ENCODE measurements at regions not wholly inside any gene's neighbourhood (a gene's known extent, or its start where the extent isn't known, plus 50 kb on each side); places are given as distances from the start of the nearest gene placed in this dataset.

- H3K4me1 ChIP-seq (ENCODE audit: control insufficient read depth, insufficient read depth, low read length): no peaks in the 10 kb centered on the region
- H3K36me3 ChIP-seq (ENCODE audit: control insufficient read depth in 2 of 2, insufficient read depth in 1 of 2, low read length in 2 of 2): no peaks in the 10 kb centered on the region
- no peak overlapping the region for H3K4me3 ChIP-seq (ENCODE audit: low read depth, low read length)
- no peak overlapping the region for H3K27ac ChIP-seq (ENCODE audit: extremely low read depth, low read depth, low read length)
- H3K9me3 ChIP-seq (ENCODE audit: control insufficient read depth, insufficient read depth, low read depth, low read length): no peaks in the 10 kb centered on the region
- POLR2A ChIA-PET: interaction anchor here (0.6 kb wide), 1 partner anchor 957 kb away, joined by 3 read pairs; the partner anchor contains the start of gene TARS3
- CTCF ChIA-PET: no interaction called here
- TF ChIP-seq ZNF629 (tag by site-specific recombination; IDR thresholded peaks at IDR 0.05): no peak
- peak; percentile 84 for TF ChIP-seq PRDM1 (tag by site-specific recombination; IDR thresholded peaks at IDR 0.05)
- 0 out of 2 replicates have a peak, but pooled peaks have one; percentile 9 for TF ChIP-seq ZIC2 (tag by site-specific recombination; IDR thresholded peaks at IDR 0.05)
- peak; percentile 65 for TF ChIP-seq ZNF366 (tag by site-specific recombination; conservative IDR thresholded peaks at IDR 0.05)
These were observed 112.4 kb upstream of the ALDH1A3 start for GRCh38 chr15:100767001-100767825.

GRCh38 chr15:100768501-100768931, 111.1 kb upstream of the ALDH1A3 start:
- H3K27ac ChIP-seq (ENCODE audit: extremely low read depth, low read depth, low read length): no peak overlapping the region
- no peak overlapping the region for H3K4me3 ChIP-seq (ENCODE audit: low read depth, low read length)
- CTCF ChIA-PET: no interaction called here
- POLR2A ChIA-PET: no interaction called here
- TF ChIP-seq ZNF354C (tag by site-specific recombination; IDR thresholded peaks at IDR 0.05; ENCODE audit: borderline replicate concordance, low read depth) (no peak), ZNF623 (tag by site-specific recombination; IDR thresholded peaks at IDR 0.05) (no peak), ZNF561 (tag by site-specific recombination; IDR thresholded peaks at IDR 0.05; ENCODE audit: borderline replicate concordance) (no peak), ZNF202 (tag by site-specific recombination; IDR thresholded peaks at IDR 0.05; ENCODE audit: borderline replicate concordance) (no peak), ZNF48 (tag by site-specific recombination; IDR thresholded peaks at IDR 0.05) (no peak), GLI4 (tag by site-specific recombination; IDR thresholded peaks at IDR 0.05) (no peak), ZNF292 (tag by site-specific recombination; IDR thresholded peaks at IDR 0.05; ENCODE audit: borderline replicate concordance, low read depth) (no peak), ZNF701 (tag by site-specific recombination; IDR thresholded peaks at IDR 0.05) (no peak), ZNF121 (tag by site-specific recombination; IDR thresholded peaks at IDR 0.05) (no peak), ZNF404 (tag by site-specific recombination; IDR thresholded peaks at IDR 0.05) (no peak), ZNF341 (tag by site-specific recombination; IDR thresholded peaks at IDR 0.05; ENCODE audit: low read depth) (no peak), ZNF768 (tag by site-specific recombination; IDR thresholded peaks at IDR 0.05) (no peak), ZBTB49 (tag by site-specific recombination; IDR thresholded peaks at IDR 0.05; ENCODE audit: low read depth) (no peak), ZNF501 (tag by site-specific recombination; IDR thresholded peaks at IDR 0.05) (no peak), ZBTB10 (tag by site-specific recombination; IDR thresholded peaks at IDR 0.05) (no peak), KLF1 (tag by site-specific recombination; IDR thresholded peaks at IDR 0.05) (no peak), ZFP69B (tag by site-specific recombination; IDR thresholded peaks at IDR 0.05) (no peak), IKZF3 (tag by site-specific recombination; IDR thresholded peaks at IDR 0.05) (no peak)
- TF ChIP-seq, protein P1, sequence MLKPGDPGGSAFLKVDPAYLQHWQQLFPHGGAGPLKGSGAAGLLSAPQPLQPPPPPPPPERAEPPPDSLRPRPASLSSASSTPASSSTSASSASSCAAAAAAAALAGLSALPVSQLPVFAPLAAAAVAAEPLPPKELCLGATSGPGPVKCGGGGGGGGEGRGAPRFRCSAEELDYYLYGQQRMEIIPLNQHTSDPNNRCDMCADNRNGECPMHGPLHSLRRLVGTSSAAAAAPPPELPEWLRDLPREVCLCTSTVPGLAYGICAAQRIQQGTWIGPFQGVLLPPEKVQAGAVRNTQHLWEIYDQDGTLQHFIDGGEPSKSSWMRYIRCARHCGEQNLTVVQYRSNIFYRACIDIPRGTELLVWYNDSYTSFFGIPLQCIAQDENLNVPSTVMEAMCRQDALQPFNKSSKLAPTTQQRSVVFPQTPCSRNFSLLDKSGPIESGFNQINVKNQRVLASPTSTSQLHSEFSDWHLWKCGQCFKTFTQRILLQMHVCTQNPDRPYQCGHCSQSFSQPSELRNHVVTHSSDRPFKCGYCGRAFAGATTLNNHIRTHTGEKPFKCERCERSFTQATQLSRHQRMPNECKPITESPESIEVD (tag by site-specific recombination; IDR thresholded peaks at IDR 0.05): no peak
- no peaks in the 10 kb centered on the region for H3K9me3 ChIP-seq (ENCODE audit: control insufficient read depth, insufficient read depth, low read depth, low read length)
- no peaks in the 10 kb centered on the region for H3K36me3 ChIP-seq (ENCODE audit: control insufficient read depth in 2 of 2, insufficient read depth in 1 of 2, low read length in 2 of 2)
- 0 out of 2 replicates have a peak, but pooled peaks cover 3% of the 10 kb centered on the region for H3K4me1 ChIP-seq (ENCODE audit: control insufficient read depth, insufficient read depth, low read length)

All from HEK293 (cell line).